GM21529 (cell line): ENCODE measurements at regions not wholly inside any gene's neighbourhood (a gene's known extent, or its start where the extent isn't known, plus 50 kb on each side); places are given as distances from the start of the nearest gene placed in this dataset.
"Not testable (repeated sequence)": the region's sequence is repeated elsewhere in the genome, so short reads cannot be mapped to it uniquely, and the experiment has no call there.

ENCODE experiments used
- ATAC-seq: cut with Tn5 transposase; IDR thresholded peaks from one replicate; pipeline ENCODE4 v1.9.1; 2021; ENCODE audit not compliant: unreplicated experiment

- no peak for ATAC-seq
Observed at GRCh38 chr4:19187691-19188090, 1064.0 kb upstream of the SLIT2 start.

- ATAC-seq: no peak
Observed at GRCh38 chr4:19187096-19187495, 1064.6 kb upstream of the SLIT2 start.

- not testable (repeated sequence) for ATAC-seq
Observed at GRCh38 chr4:19181631-19182030, 1070.1 kb upstream of the SLIT2 start.

- no peak for ATAC-seq
Observed at GRCh38 chr4:19178835-19179234, 1072.9 kb upstream of the SLIT2 start.

GRCh38 chr4:19177616-19178015, 1074.1 kb upstream of the SLIT2 start:
- no peak for ATAC-seq

- ATAC-seq: no peak
Observed at GRCh38 chr4:19171832-19172231, 1079.9 kb upstream of the SLIT2 start.

- no peak for ATAC-seq
Observed at GRCh38 chr4:19167311-19167710, 1084.4 kb upstream of the SLIT2 start.

GRCh38 chr4:19164334-19164733, 1087.4 kb upstream of the SLIT2 start:
- no peak for ATAC-seq

GRCh38 chr4:19159874-19160273, 1091.8 kb upstream of the SLIT2 start:
- ATAC-seq: no peak

- no peak for ATAC-seq
Observed at GRCh38 chr4:19158107-19158809, 1093.4 kb upstream of the SLIT2 start.

- ATAC-seq: no peak
Observed at GRCh38 chr4:19156786-19157185, 1094.9 kb upstream of the SLIT2 start.

- no peak for ATAC-seq
Observed at GRCh38 chr4:19155568-19155967, 1096.1 kb upstream of the SLIT2 start.

GRCh38 chr4:19154267-19154666, 1097.4 kb upstream of the SLIT2 start:
- not testable (repeated sequence) for ATAC-seq

GRCh38 chr4:19152264-19152663, 1099.4 kb upstream of the SLIT2 start:
- no peak for ATAC-seq

- ATAC-seq: no peak
Observed at GRCh38 chr4:19151684-19152083, 1100.0 kb upstream of the SLIT2 start.

GRCh38 chr4:19146038-19146437, 1105.7 kb upstream of the SLIT2 start:
- no peak for ATAC-seq

GRCh38 chr4:19135895-19136633, 1114.5 kb upstream of the LCORL start:
- no peak for ATAC-seq

GRCh38 chr4:19134685-19135084, 1113.1 kb upstream of the LCORL start:
- no peak for ATAC-seq

GRCh38 chr4:19133315-19133714, 1111.8 kb upstream of the LCORL start:
- no peak for ATAC-seq

GRCh38 chr4:19130866-19131265, 1109.3 kb upstream of the LCORL start:
- no peak for ATAC-seq

GRCh38 chr4:19128176-19128575, 1106.6 kb upstream of the LCORL start:
- ATAC-seq: no peak

- no peak for ATAC-seq
Observed at GRCh38 chr4:19126903-19127302, 1105.3 kb upstream of the LCORL start.

- ATAC-seq: no peak
Observed at GRCh38 chr4:19123681-19124080, 1102.1 kb upstream of the LCORL start.
